HEK293 (cell line): ENCODE measurements at regions not wholly inside any gene's neighbourhood (a gene's known extent, or its start where the extent isn't known, plus 50 kb on each side); places are given as distances from the start of the nearest gene placed in this dataset.
"Not testable (repeated sequence)": the region's sequence is repeated elsewhere in the genome, so short reads cannot be mapped to it uniquely, and the experiment has no call there.

ENCODE experiments used
- CTCF ChIA-PET: fragments of 350-600 bp; formaldehyde crosslinking; extraction: SDS; loops from one replicate; lab custom pipeline; 2021; ENCODE audit warnings: antibody characterized with exemption; lab: Yijun Ruan, JAX
- POLR2A ChIA-PET: fragments of 300-600 bp; formaldehyde crosslinking; extraction: SDS; loops from one replicate; lab custom pipeline; 2020; ENCODE audit warnings: antibody characterized with exemption, inconsistent platforms; lab: Yijun Ruan, JAX
- H3K27ac ChIP-seq: fragments of 200-500 bp; sonication (Bioruptor generic); 2 replicates; pipeline ENCODE4 v1.5.1; 2014; ENCODE audit warnings: low read depth, low read length, control low read depth, inconsistent platforms; ENCODE audit errors: extremely low read depth
- H3K36me3 ChIP-seq, 2 experiments: fragments of 200-500 bp in 1 of 2; sonication (Bioruptor generic) in 1 of 2; 1 replicate in 1 of 2; 2 replicates in 1 of 2; pipeline ENCODE4 v1.5.1; 2014 to 2017; ENCODE audit warnings: inconsistent platforms in 2 of 2, low read length in 2 of 2; ENCODE audit not compliant: control insufficient read depth in 2 of 2, insufficient read depth in 1 of 2
- H3K4me1 ChIP-seq: fragments of 200-500 bp; sonication (Bioruptor generic); 2 replicates; pipeline ENCODE4 v1.5.1; 2014; ENCODE audit warnings: mild to moderate bottlenecking, low read length, inconsistent platforms; ENCODE audit not compliant: control insufficient read depth, insufficient read depth
- H3K4me3 ChIP-seq: 2 replicates; pipeline ENCODE4 v1.5.1; 2011; ENCODE audit warnings: low read depth, mild to moderate bottlenecking, control low read depth, low read length, moderate library complexity
- H3K9me3 ChIP-seq: fragments of 200-500 bp; sonication (Bioruptor generic); 2 replicates; pipeline ENCODE4 v1.5.1; 2014; ENCODE audit warnings: low read depth, low read length, inconsistent platforms; ENCODE audit not compliant: control insufficient read depth, insufficient read depth
- PRDM2 ChIP-seq: fragments of 450-650 bp; formaldehyde crosslinking; IDR thresholded peaks from 2 replicates; pipeline ENCODE4 v1.5.1; 2016; ENCODE audit warnings: missing biosample characterization, missing genetic modification characterization, borderline replicate concordance
- SP2 ChIP-seq: fragments of 450-650 bp; formaldehyde crosslinking; IDR thresholded peaks from 2 replicates; pipeline ENCODE4 v1.5.1; 2016; ENCODE audit warnings: missing biosample characterization, missing genetic modification characterization
- ZBTB1 ChIP-seq: fragments of 450-650 bp; formaldehyde crosslinking; IDR thresholded peaks from 2 replicates; pipeline ENCODE4 v1.5.1; 2016; ENCODE audit warnings: missing biosample characterization, missing genetic modification characterization
- ZBTB44 ChIP-seq: fragments of 450-650 bp; IDR thresholded peaks from 2 replicates; pipeline ENCODE4 v1.5.1; 2018; ENCODE audit warnings: missing biosample characterization, mild to moderate bottlenecking, missing genetic modification characterization
- ZFP3 ChIP-seq: fragments of 450-650 bp; formaldehyde crosslinking; IDR thresholded peaks from 2 replicates; pipeline ENCODE4 v1.5.1; 2016; ENCODE audit warnings: low read depth, missing biosample characterization, missing genetic modification characterization
- ZNF132 ChIP-seq: fragments of 450-650 bp; formaldehyde crosslinking; IDR thresholded peaks from 2 replicates; pipeline ENCODE4 v1.5.1; 2017; ENCODE audit warnings: missing biosample characterization, missing genetic modification characterization, borderline replicate concordance
- ZNF221 ChIP-seq: fragments of 450-650 bp; formaldehyde crosslinking; IDR thresholded peaks from 2 replicates; pipeline ENCODE4 v1.5.1; 2017; ENCODE audit warnings: missing biosample characterization, missing genetic modification characterization, borderline replicate concordance
- ZNF302 ChIP-seq: fragments of 450-650 bp; formaldehyde crosslinking; IDR thresholded peaks from 2 replicates; pipeline ENCODE4 v1.5.1; 2016; ENCODE audit warnings: missing biosample characterization, missing genetic modification characterization, low read depth
- ZNF404 ChIP-seq: fragments of 450-650 bp; formaldehyde crosslinking; IDR thresholded peaks from 2 replicates; pipeline ENCODE4 v1.5.1; 2017; ENCODE audit warnings: missing biosample characterization, missing genetic modification characterization
- ZNF510 ChIP-seq: fragments of 450-650 bp; formaldehyde crosslinking; IDR thresholded peaks from 2 replicates; pipeline ENCODE4 v1.5.1; 2018; ENCODE audit warnings: mild to moderate bottlenecking, missing genetic modification characterization, missing biosample characterization; ENCODE audit not compliant: insufficient replicate concordance
- ZNF558 ChIP-seq: fragments of 450-650 bp; formaldehyde crosslinking; IDR thresholded peaks from 2 replicates; pipeline ENCODE4 v1.5.1; 2016; ENCODE audit warnings: missing biosample characterization, missing genetic modification characterization
- ZNF560 ChIP-seq: fragments of 450-650 bp; formaldehyde crosslinking; IDR thresholded peaks from 2 replicates; pipeline ENCODE4 v1.5.1; 2017; ENCODE audit warnings: missing biosample characterization, missing genetic modification characterization, borderline replicate concordance
- ZNF585B ChIP-seq: fragments of 450-650 bp; formaldehyde crosslinking; IDR thresholded peaks from 2 replicates; pipeline ENCODE4 v1.5.1; 2016; ENCODE audit warnings: missing biosample characterization, missing genetic modification characterization
- ZNF600 ChIP-seq: fragments of 450-650 bp; formaldehyde crosslinking; IDR thresholded peaks from 2 replicates; pipeline ENCODE4 v1.5.1; 2016; ENCODE audit warnings: missing biosample characterization, missing genetic modification characterization
- ZNF621 ChIP-seq: fragments of 450-650 bp; formaldehyde crosslinking; IDR thresholded peaks from 2 replicates; pipeline ENCODE4 v1.5.1; 2017; ENCODE audit warnings: missing biosample characterization, missing genetic modification characterization
- ZNF707 ChIP-seq: fragments of 450-650 bp; formaldehyde crosslinking; IDR thresholded peaks from 2 replicates; pipeline ENCODE4 v1.5.1; 2016; ENCODE audit warnings: missing biosample characterization, missing genetic modification characterization
- ZSCAN16 ChIP-seq: fragments of 450-650 bp; formaldehyde crosslinking; IDR thresholded peaks from 2 replicates; pipeline ENCODE4 v1.5.1; 2016; ENCODE audit warnings: missing biosample characterization, missing genetic modification characterization
- TF ChIP-seq, protein P1 (sequence below): fragments of 450-650 bp; formaldehyde crosslinking; conservative IDR thresholded peaks from 2 replicates; pipeline ENCODE4 v1.5.1; 2016; ENCODE audit warnings: low read depth, missing biosample characterization, missing genetic modification characterization
- TF ChIP-seq, protein P2 (sequence below): fragments of 450-650 bp; formaldehyde crosslinking; IDR thresholded peaks from 2 replicates; pipeline ENCODE4 v1.5.1; 2016; ENCODE audit warnings: missing biosample characterization, missing genetic modification characterization
- TF ChIP-seq, protein P3 (sequence below): fragments of 450-650 bp; formaldehyde crosslinking; IDR thresholded peaks from 2 replicates; pipeline ENCODE4 v1.5.1; 2016; ENCODE audit warnings: missing biosample characterization, missing genetic modification characterization, low read depth

GRCh38 chr4:154152546-154152945 lies 339.1 kb downstream of the DCHS2 start:
- POLR2A ChIA-PET = no interaction called here
- CTCF ChIA-PET = no interaction called here
- H3K36me3 ChIP-seq = no peaks in the 10 kb centered on the region
- no peak overlapping the region for H3K27ac ChIP-seq
- 0 out of 2 replicates have a peak, but pooled peaks cover 3% of the 10 kb centered on the region for H3K4me1 ChIP-seq
- no peak overlapping the region for H3K4me3 ChIP-seq
- no peaks in the 10 kb centered on the region for H3K9me3 ChIP-seq
- TF ChIP-seq ZNF404 (tag by site-specific recombination) = no peak
- no peak for TF ChIP-seq ZBTB1 (tag by site-specific recombination)
- no peak for TF ChIP-seq PRDM2 (tag by site-specific recombination)
- no peak for TF ChIP-seq ZNF707
- TF ChIP-seq ZNF585B = no peak
- TF ChIP-seq ZNF510 (tag by site-specific recombination) = no peak
- no peak for TF ChIP-seq ZSCAN16
- TF ChIP-seq, protein P1, sequence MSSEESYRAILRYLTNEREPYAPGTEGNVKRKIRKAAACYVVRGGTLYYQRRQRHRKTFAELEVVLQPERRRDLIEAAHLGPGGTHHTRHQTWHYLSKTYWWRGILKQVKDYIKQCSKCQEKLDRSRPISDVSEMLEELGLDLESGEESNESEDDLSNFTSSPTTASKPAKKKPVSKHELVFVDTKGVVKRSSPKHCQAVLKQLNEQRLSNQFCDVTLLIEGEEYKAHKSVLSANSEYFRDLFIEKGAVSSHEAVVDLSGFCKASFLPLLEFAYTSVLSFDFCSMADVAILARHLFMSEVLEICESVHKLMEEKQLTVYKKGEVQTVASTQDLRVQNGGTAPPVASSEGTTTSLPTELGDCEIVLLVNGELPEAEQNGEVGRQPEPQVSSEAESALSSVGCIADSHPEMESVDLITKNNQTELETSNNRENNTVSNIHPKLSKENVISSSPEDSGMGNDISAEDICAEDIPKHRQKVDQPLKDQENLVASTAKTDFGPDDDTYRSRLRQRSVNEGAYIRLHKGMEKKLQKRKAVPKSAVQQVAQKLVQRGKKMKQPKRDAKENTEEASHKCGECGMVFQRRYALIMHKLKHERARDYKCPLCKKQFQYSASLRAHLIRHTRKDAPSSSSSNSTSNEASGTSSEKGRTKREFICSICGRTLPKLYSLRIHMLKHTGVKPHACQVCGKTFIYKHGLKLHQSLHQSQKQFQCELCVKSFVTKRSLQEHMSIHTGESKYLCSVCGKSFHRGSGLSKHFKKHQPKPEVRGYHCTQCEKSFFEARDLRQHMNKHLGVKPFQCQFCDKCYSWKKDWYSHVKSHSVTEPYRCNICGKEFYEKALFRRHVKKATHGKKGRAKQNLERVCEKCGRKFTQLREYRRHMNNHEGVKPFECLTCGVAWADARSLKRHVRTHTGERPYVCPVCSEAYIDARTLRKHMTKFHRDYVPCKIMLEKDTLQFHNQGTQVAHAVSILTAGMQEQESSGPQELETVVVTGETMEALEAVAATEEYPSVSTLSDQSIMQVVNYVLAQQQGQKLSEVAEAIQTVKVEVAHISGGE (tag by site-specific recombination) = no peak
- TF ChIP-seq, protein P2, sequence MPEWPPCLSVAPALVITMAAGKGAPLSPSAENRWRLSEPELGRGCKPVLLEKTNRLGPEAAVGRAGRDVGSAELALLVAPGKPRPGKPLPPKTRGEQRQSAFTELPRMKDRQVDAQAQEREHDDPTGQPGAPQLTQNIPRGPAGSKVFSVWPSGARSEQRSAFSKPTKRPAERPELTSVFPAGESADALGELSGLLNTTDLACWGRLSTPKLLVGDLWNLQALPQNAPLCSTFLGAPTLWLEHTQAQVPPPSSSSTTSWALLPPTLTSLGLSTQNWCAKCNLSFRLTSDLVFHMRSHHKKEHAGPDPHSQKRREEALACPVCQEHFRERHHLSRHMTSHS (tag by site-specific recombination) = no peak
- no peak for TF ChIP-seq ZNF302 (tag by site-specific recombination)
- no peak for TF ChIP-seq ZFP3

- H3K9me3 ChIP-seq, H3K27ac ChIP-seq, POLR2A ChIA-PET, H3K4me1 ChIP-seq, H3K4me3 ChIP-seq, H3K36me3 ChIP-seq, CTCF ChIA-PET: not testable (repeated sequence)
Observed at GRCh38 chr4:154149236-154149635, 342.4 kb downstream of the DCHS2 start.

GRCh38 chr4:154143720-154144119 lies 347.9 kb downstream of the DCHS2 start:
- CTCF ChIA-PET = no interaction called here
- H3K27ac ChIP-seq = no peak overlapping the region
- H3K36me3 ChIP-seq = no peaks in the 10 kb centered on the region
- TF ChIP-seq ZNF621 (tag by site-specific recombination) = no peak
- no peak for TF ChIP-seq SP2 (tag by site-specific recombination)
- TF ChIP-seq, protein P3, sequence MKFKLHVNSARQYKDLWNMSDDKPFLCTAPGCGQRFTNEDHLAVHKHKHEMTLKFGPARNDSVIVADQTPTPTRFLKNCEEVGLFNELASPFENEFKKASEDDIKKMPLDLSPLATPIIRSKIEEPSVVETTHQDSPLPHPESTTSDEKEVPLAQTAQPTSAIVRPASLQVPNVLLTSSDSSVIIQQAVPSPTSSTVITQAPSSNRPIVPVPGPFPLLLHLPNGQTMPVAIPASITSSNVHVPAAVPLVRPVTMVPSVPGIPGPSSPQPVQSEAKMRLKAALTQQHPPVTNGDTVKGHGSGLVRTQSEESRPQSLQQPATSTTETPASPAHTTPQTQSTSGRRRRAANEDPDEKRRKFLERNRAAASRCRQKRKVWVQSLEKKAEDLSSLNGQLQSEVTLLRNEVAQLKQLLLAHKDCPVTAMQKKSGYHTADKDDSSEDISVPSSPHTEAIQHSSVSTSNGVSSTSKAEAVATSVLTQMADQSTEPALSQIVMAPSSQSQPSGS (tag by site-specific recombination) = no peak
- TF ChIP-seq ZNF132 (tag by site-specific recombination) = no peak
- no peak for TF ChIP-seq ZNF558 (tag by site-specific recombination)
- TF ChIP-seq ZNF600 (tag by site-specific recombination) = no peak
- no peak for TF ChIP-seq ZNF221 (tag by site-specific recombination)
- TF ChIP-seq ZBTB44 (tag by site-specific recombination) = no peak
- TF ChIP-seq ZNF560 (tag by site-specific recombination) = no peak

More at GRCh38 chr4:154143720-154144119, 347.9 kb downstream of the DCHS2 start:
- Histone ChIP-seq H3K4me3 (no peak overlapping the region), H3K4me1 (no peaks in the 10 kb centered on the region), H3K9me3 (no peaks in the 10 kb centered on the region)
- POLR2A ChIA-PET = no interaction called here
